ENCODE measurements at regions not wholly inside any gene's neighbourhood (a gene's known extent, or its start where the extent isn't known, plus 50 kb on each side); places are given as distances from the start of the nearest gene placed in this dataset.

DNA sequence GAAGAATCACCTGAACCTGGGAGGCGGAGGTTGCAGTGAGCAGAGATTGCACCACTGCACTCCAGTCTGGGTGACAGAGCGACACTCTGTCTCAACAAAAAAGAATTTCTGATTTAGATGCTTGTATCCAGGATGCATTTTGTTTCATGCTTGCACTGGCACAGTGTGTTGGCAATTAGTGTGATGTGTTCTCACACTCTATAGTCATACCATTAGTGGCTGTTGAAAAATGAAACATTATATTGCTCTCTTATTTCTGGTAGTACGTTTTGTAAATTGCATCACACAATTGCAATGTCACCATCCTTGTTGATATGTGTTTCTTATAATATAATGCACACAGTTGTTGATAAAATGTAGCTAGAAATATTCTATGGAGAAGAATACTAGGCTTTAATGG is 51.3 kb upstream of the RMST start:
- TF ChIP-seq FOXP2 (optimal IDR thresholded peaks at IDR 0.05; ENCODE audit: borderline replicate concordance, extremely low read depth, extremely low read length, insufficient read depth) (no peak), POLR2AphosphoS5 (IDR thresholded peaks at IDR 0.05; ENCODE audit: low read depth, low read length) (no peak), TAF1 (IDR thresholded peaks at IDR 0.05; ENCODE audit: borderline replicate concordance, insufficient read depth, low read length) (no peak), REST (IDR thresholded peaks at IDR 0.05; ENCODE audit: insufficient read depth in 1 of 2, low read depth in 2 of 2, low read length in 2 of 2) (no peak), SIN3A (IDR thresholded peaks at IDR 0.05; ENCODE audit: borderline replicate concordance, insufficient read depth, low read length) (no peak)
